ENCODE measurements at regions not wholly inside any gene's neighbourhood (a gene's known extent, or its start where the extent isn't known, plus 50 kb on each side); places are given as distances from the start of the nearest gene placed in this dataset.

- Histone ChIP-seq H3K4me2 (ENCODE audit: low read length) (no peak overlapping the region), H3K9me2 (ENCODE audit: insufficient read depth) (no peaks in the 10 kb centered on the region), H3K4me1 (ENCODE audit: control insufficient read depth in 1 of 2, insufficient read depth in 2 of 2, low read length in 2 of 2) (no peaks in the 10 kb centered on the region), H3K9me3 (ENCODE audit: control insufficient read depth in 1 of 2, insufficient read depth in 1 of 2, low read depth in 1 of 2, low read length in 2 of 2) (no peaks in the 10 kb centered on the region), H2AFZ (ENCODE audit: low read depth, low read length, poor library complexity, severe bottlenecking) (no peak overlapping the region), H3K79me2 (ENCODE audit: insufficient read depth, low read length) (no peaks in the 10 kb centered on the region), H3K4me3 (replicated peaks in 1 of 2; ENCODE audit: low read depth in 1 of 2, low read length in 2 of 2) (no peak overlapping the region), H3K9ac (ENCODE audit: low read length) (no peak overlapping the region), H3K27ac (ENCODE audit: low read depth, low read length) (no peak overlapping the region), H3K27me3 (ENCODE audit: insufficient read depth, low read length) (no peaks in the 10 kb centered on the region), H4K20me1 (ENCODE audit: insufficient read depth) (no peaks in the 10 kb centered on the region), H3K36me3 (ENCODE audit: control insufficient read depth in 1 of 2, insufficient read depth in 2 of 2, low read length in 2 of 2) (no peaks in the 10 kb centered on the region)
- ChIA-PET RAD21 (ENCODE audit: low non-redundant PET in 1 of 2, low total read pairs in 2 of 2, uncharacterized antibody in 2 of 2, unreplicated experiment in 2 of 2) (no interaction called here), POLR2A (no interaction called here), CTCF (interaction anchor here (1.0 to 2.7 kb wide), 2 partner anchors 564 to 611 kb away, joined by 4 to 7 read pairs; no protein-coding TSS in a partner anchor)
- TF ChIP-seq CEBPB (IDR thresholded peaks at IDR 0.05; ENCODE audit: low read depth) (no peak), TCF7L2 (IDR thresholded peaks at IDR 0.05; ENCODE audit: borderline replicate concordance, extremely low read depth, insufficient read depth, insufficient read length) (no peak), EZH2phosphoT487 (IDR thresholded peaks at IDR 0.05; ENCODE audit: borderline replicate concordance) (no peak), EGR1 (IDR thresholded peaks at IDR 0.05; ENCODE audit: low read depth) (no peak), SRF (IDR thresholded peaks at IDR 0.05; ENCODE audit: low read depth) (no peak), SP1 (IDR thresholded peaks at IDR 0.05; ENCODE audit: low read depth) (no peak), JUND (IDR thresholded peaks at IDR 0.05) (no peak), ELF1 (IDR thresholded peaks at IDR 0.05; ENCODE audit: borderline replicate concordance, low read depth) (no peak), EZH2 (IDR thresholded peaks at IDR 0.05) (no peak), ATF3 (IDR thresholded peaks at IDR 0.05) (no peak)
- DNase-seq (ENCODE audit: low read depth, low spot score) (no peak), ATAC-seq (no peak)
- no TSS peak for BruUV-seq (replicated peaks)
- intact Hi-C loops (cut with micrococcal nuclease), result loop anchor here (2.0 to 10.0 kb wide), 2 partner anchors 347 to 569 kb away; partner anchors contain the start of gene B3GALT2
Observed at GRCh38 chr1:193754151-193754550, 567.7 kb upstream of the B3GALT2 start.

GRCh38 chr1:193753038-193753756 lies 566.8 kb upstream of the B3GALT2 start:
- Histone ChIP-seq H3K9me3 (ENCODE audit: control insufficient read depth in 1 of 2, insufficient read depth in 1 of 2, low read depth in 1 of 2, low read length in 2 of 2) (no peaks in the 10 kb centered on the region), H3K4me3 (replicated peaks in 1 of 2; ENCODE audit: low read depth in 1 of 2, low read length in 2 of 2) (no peak overlapping the region), H3K4me2 (ENCODE audit: low read length) (no peak overlapping the region), H3K9ac (ENCODE audit: low read length) (no peak overlapping the region), H3K4me1 (ENCODE audit: control insufficient read depth in 1 of 2, insufficient read depth in 2 of 2, low read length in 2 of 2) (no peaks in the 10 kb centered on the region), H3K79me2 (ENCODE audit: insufficient read depth, low read length) (no peaks in the 10 kb centered on the region), H3K36me3 (ENCODE audit: control insufficient read depth in 1 of 2, insufficient read depth in 2 of 2, low read length in 2 of 2) (no peaks in the 10 kb centered on the region), H2AFZ (ENCODE audit: low read depth, low read length, poor library complexity, severe bottlenecking) (no peak overlapping the region), H3K27ac (ENCODE audit: low read depth, low read length) (no peak overlapping the region), H3K27me3 (ENCODE audit: insufficient read depth, low read length) (no peaks in the 10 kb centered on the region), H4K20me1 (ENCODE audit: insufficient read depth) (no peaks in the 10 kb centered on the region), H3K9me2 (ENCODE audit: insufficient read depth) (no peaks in the 10 kb centered on the region)
- TF ChIP-seq REST (IDR thresholded peaks at IDR 0.05; ENCODE audit: low read depth) (no peak), CBX3 (IDR thresholded peaks at IDR 0.05; ENCODE audit: low read depth) (no peak), FOSL1 (IDR thresholded peaks at IDR 0.05; ENCODE audit: low read depth) (no peak)
- CTCF ChIA-PET, result interaction anchor here (2.7 kb wide), 1 partner anchor 610 kb away, joined by 7 read pairs; no protein-coding TSS in a partner anchor
- POLR2A ChIA-PET, result no interaction called here
- no peak for DNase-seq (ENCODE audit: low read depth, low spot score)
- no peak for ATAC-seq
- BruUV-seq (replicated peaks), result no TSS peak
- RAD21 ChIA-PET (ENCODE audit: low non-redundant PET in 1 of 2, low total read pairs in 2 of 2, uncharacterized antibody in 2 of 2, unreplicated experiment in 2 of 2), result no interaction called here
- intact Hi-C loops (cut with micrococcal nuclease), result loop anchor here (10.0 kb wide), 1 partner anchor 568 kb away; the partner anchor contains the start of gene B3GALT2

Data from HCT116 (cell line).